ENCODE measurements at regions not wholly inside any gene's neighbourhood (a gene's known extent, or its start where the extent isn't known, plus 50 kb on each side); places are given as distances from the start of the nearest gene placed in this dataset.
"Not testable (repeated sequence)": the region's sequence is repeated elsewhere in the genome, so short reads cannot be mapped to it uniquely, and the experiment has no call there.

GRCh38 chr12:96106137-96106536 is 70.8 kb upstream of the LTA4H start:
- Histone ChIP-seq H3K36me3 (no peaks in the 10 kb centered on the region), H3K9me3 (no peaks in the 10 kb centered on the region), H3K27me3 (no peaks in the 10 kb centered on the region), H3K27ac (no peak overlapping the region), H3K4me1 (peaks cover 0 to 4% (median 0%) of the 10 kb centered on the region in 4 donors), H3K4me3 (no peak overlapping the region)
- WGBS, 2 donors, result 90 to 95% methylated on average over 2 of the region's 2 CpGs
- no peak for DNase-seq (ENCODE audit: low spot score in 2 of 2)
- TF ChIP-seq, protein P1, sequence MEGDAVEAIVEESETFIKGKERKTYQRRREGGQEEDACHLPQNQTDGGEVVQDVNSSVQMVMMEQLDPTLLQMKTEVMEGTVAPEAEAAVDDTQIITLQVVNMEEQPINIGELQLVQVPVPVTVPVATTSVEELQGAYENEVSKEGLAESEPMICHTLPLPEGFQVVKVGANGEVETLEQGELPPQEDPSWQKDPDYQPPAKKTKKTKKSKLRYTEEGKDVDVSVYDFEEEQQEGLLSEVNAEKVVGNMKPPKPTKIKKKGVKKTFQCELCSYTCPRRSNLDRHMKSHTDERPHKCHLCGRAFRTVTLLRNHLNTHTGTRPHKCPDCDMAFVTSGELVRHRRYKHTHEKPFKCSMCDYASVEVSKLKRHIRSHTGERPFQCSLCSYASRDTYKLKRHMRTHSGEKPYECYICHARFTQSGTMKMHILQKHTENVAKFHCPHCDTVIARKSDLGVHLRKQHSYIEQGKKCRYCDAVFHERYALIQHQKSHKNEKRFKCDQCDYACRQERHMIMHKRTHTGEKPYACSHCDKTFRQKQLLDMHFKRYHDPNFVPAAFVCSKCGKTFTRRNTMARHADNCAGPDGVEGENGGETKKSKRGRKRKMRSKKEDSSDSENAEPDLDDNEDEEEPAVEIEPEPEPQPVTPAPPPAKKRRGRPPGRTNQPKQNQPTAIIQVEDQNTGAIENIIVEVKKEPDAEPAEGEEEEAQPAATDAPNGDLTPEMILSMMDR (IDR thresholded peaks at IDR 0.05), result no peak
- TF ChIP-seq POLR2A (IDR thresholded peaks at IDR 0.05), result no peak
- TF ChIP-seq EP300 (IDR thresholded peaks at IDR 0.05), result no peak

DNA sequence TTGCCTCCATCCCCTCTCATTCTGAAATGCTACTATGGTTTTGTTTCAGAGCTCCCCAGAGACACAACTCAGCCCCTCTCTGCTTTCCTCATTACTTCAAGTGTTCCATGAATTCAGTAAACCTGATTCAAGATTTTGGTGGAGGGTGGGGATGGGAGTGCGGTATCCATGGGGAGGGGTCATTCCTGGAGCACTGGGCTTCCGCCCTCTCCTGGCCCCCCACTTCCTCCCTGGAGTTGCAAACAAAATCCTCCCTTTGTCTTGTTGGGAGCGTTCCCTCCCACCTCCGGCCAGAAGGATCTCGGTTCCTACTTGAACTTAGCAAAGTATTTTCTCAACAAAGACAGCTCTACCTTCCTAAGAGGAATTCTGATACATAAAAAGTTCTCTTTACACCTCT is 71.8 kb upstream of the LTA4H start:
- Histone ChIP-seq H3K4me3 (no peak overlapping the region), H3K27ac (no peak overlapping the region), H3K9me3 (no peaks in the 10 kb centered on the region), H3K36me3 (no peaks in the 10 kb centered on the region), H3K4me1 (peaks cover 0 to 4% (median 0%) of the 10 kb centered on the region in 4 donors), H3K27me3 (no peaks in the 10 kb centered on the region)
- no peak for DNase-seq (ENCODE audit: low spot score in 2 of 2)
- WGBS, 2 donors, result 31 to 41% methylated on average over 5 of the region's 5 CpGs
- TF ChIP-seq EP300 (IDR thresholded peaks at IDR 0.05) (no peak), POLR2A (IDR thresholded peaks at IDR 0.05) (no peak)
- TF ChIP-seq, protein P1 (IDR thresholded peaks at IDR 0.05), result no peak

DNA sequence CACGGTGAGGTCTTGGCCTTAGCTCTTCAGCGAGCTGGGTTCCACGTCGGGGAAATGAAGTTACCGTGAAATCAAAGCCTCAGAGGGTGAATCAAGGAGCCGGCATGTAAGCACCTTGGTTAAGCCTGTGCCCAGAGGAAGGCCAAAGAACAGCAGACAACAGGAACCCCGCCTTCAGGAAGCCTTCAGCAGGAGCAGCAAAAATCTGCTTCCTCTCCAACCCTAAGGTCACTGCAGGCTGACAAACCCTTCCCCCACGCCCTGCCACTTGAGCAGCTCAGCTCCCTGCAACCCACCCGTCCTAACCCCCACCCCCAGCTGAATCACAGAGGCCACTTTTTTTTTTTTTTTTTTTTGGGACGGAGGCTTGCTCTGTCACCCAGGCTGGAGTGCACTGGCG is 72.9 kb upstream of the LTA4H start:
- TF ChIP-seq, protein P1 (IDR thresholded peaks at IDR 0.05), result no peak
- TF ChIP-seq EP300 (IDR thresholded peaks at IDR 0.05) (peak in 1 of 2 donors; percentile 22), POLR2A (IDR thresholded peaks at IDR 0.05) (no peak)
- Histone ChIP-seq H3K36me3 (no peaks in the 10 kb centered on the region), H3K4me1 (peaks cover 0 to 4% (median 0%) of the 10 kb centered on the region in 4 donors), H3K4me3 (no peak overlapping the region), H3K27me3 (no peaks in the 10 kb centered on the region), H3K9me3 (no peaks in the 10 kb centered on the region), H3K27ac (peak overlapping the region in 1 of 4 donors; percentile 3)
- WGBS, 2 donors, result 25 to 30% methylated on average over 10 of the region's 11 CpGs
- DNase-seq (ENCODE audit: low spot score in 2 of 2), result peak in 1 of 2 donors; percentile 11

GRCh38 chr12:96108941-96109340 is 73.6 kb upstream of the LTA4H start:
- not testable (repeated sequence) for H3K27me3 ChIP-seq; H3K27ac ChIP-seq; DNase-seq (ENCODE audit: low spot score in 2 of 2); H3K9me3 ChIP-seq; H3K4me1 ChIP-seq; H3K4me3 ChIP-seq; H3K36me3 ChIP-seq
- WGBS, 2 donors, result 95 to 97% methylated on average over 6 to 14 of the region's 31 CpGs

- TF ChIP-seq EP300 (IDR thresholded peaks at IDR 0.05), result no peak
- TF ChIP-seq, protein P1 (IDR thresholded peaks at IDR 0.05), result no peak
- no peak for TF ChIP-seq POLR2A (IDR thresholded peaks at IDR 0.05)
- peaks cover 0 to 4% (median 0%) of the 10 kb centered on the region in 4 donors for H3K4me1 ChIP-seq
These were observed 77.3 kb upstream of the LTA4H start for GRCh38 chr12:96112733-96113132.

DNA sequence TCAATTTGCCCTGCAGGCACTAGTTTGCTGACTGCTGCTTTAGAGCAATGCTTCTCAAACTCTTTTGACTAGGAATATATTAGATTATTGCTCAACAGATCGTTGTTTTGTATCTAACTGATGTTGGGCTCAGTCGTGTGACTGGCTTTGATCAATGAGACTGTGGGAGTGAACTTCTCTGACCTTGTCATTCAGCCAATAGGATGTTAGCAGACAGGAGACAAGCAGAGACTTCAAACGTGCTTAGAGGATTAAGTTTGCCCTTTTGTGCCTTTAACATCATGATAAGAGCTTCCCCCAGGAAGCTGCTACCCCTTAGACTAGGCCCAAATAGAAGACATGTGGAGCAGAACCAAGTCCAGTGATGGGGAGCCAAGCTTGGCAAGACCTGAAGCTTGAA is 76.7 kb upstream of the ELK3 start:
- Histone ChIP-seq H3K4me3 (no peak overlapping the region), H3K4me1 (no peaks in the 10 kb centered on the region), H3K9me3 (no peaks in the 10 kb centered on the region), H3K27me3 (no peaks in the 10 kb centered on the region), H3K36me3 (no peaks in the 10 kb centered on the region), H3K27ac (no peak overlapping the region)
- TF ChIP-seq EP300 (IDR thresholded peaks at IDR 0.05) (no peak), POLR2A (IDR thresholded peaks at IDR 0.05) (no peak)
- TF ChIP-seq, protein P1 (IDR thresholded peaks at IDR 0.05), result no peak
- DNase-seq (ENCODE audit: low spot score in 2 of 2), result no peak
- 19 to 28% methylated on average over 3 of the region's 3 CpGs for WGBS, 2 donors

More at GRCh38 chr12:96112733-96113132, 77.3 kb upstream of the LTA4H start:
- Histone ChIP-seq H3K36me3 (no peaks in the 10 kb centered on the region), H3K27ac (no peak overlapping the region), H3K4me3 (no peak overlapping the region), H3K9me3 (no peaks in the 10 kb centered on the region), H3K27me3 (no peaks in the 10 kb centered on the region)
- DNase-seq (ENCODE audit: low spot score in 2 of 2), result no peak
- 50 to 63% methylated on average over 5 of the region's 5 CpGs for WGBS, 2 donors
